Stomach (tissue), 4 donors: ENCODE measurements at regions not wholly inside any gene's neighbourhood (a gene's known extent, or its start where the extent isn't known, plus 50 kb on each side); places are given as distances from the start of the nearest gene placed in this dataset.

ENCODE experiments used
- CTCF ChIP-seq, 7 experiments: fragments of 450-650 bp in 4 of 7; fragments of 200-600 bp in 3 of 7; sonication (generic) in 3 of 7; IDR thresholded peaks; one replicate each; pipeline ENCODE4 v1.5.1; 2016 to 2019; ENCODE audit warnings: antibody characterized with exemption in 7 of 7, control low read depth in 2 of 7, mild to moderate bottlenecking in 1 of 7
- EP300 ChIP-seq: sonication (generic); formaldehyde crosslinking; IDR thresholded peaks from one replicate; pipeline ENCODE4 v1.6.1; 2017; ENCODE audit warnings: antibody characterized with exemption
- POLR2A ChIP-seq, 4 donors: fragments of 450-650 bp; IDR thresholded peaks; one replicate each; pipeline ENCODE4 v1.6.1; 2016; ENCODE audit warnings: antibody characterized with exemption in 4 of 4, control low read depth in 2 of 4, mild to moderate bottlenecking in 1 of 4, moderate library complexity in 1 of 4
- POLR2AphosphoS5 ChIP-seq, 3 donors: sonication (generic); formaldehyde crosslinking; IDR thresholded peaks; one replicate each; pipeline ENCODE4 v1.6.1; 2016; ENCODE audit warnings: antibody characterized with exemption in 3 of 3

- no peak for TF ChIP-seq CTCF (IDR thresholded peaks at IDR 0.05)
- no peak for TF ChIP-seq POLR2A (IDR thresholded peaks at IDR 0.05)
- TF ChIP-seq EP300, result no peak
- TF ChIP-seq POLR2AphosphoS5 (IDR thresholded peaks at IDR 0.05), result no peak
Measured at GRCh38 chr7:32250471-32251260, 180.5 kb upstream of the PDE1C start.
